PC-9 (cell line): ENCODE measurements at regions not wholly inside any gene's neighbourhood (a gene's known extent, or its start where the extent isn't known, plus 50 kb on each side); places are given as distances from the start of the nearest gene placed in this dataset.

Experiments used
- BruUV-seq: library from RNA; stranded (reverse); fragments of 400-500 nt; replicated peaks from 2 replicates; lab custom pipeline; 2021; lab: Mats Ljungman, UMichigan
- CTCF ChIA-PET: fragments of 300-600 bp; sonication (Branson Sonifier 250); formaldehyde crosslinking; loops from one replicate; lab custom pipeline; 2022; ENCODE audit warnings: antibody characterized with exemption; lab: Charles Lee
- POLR2A ChIA-PET: fragments of 300-600 bp; sonication (Branson Sonifier 250); formaldehyde crosslinking; loops from one replicate; lab custom pipeline; 2022; ENCODE audit warnings: antibody characterized with exemption; ENCODE audit not compliant: unreplicated experiment; lab: Charles Lee
- DNase-seq, 2 experiments: peaks; one replicate each; pipeline versions ENCODE4 v3.0.0 to v3.0.0-alpha.2; 2015 to 2022; ENCODE audit warnings: mixed read lengths in 1 of 2
- H2AFZ ChIP-seq: fragments of 200-600 bp; sonication (generic); 2 replicates; pipeline ENCODE4 v1.8.1; 2017; ENCODE audit warnings: antibody characterized with exemption
- H3F3A ChIP-seq: fragments of 200-600 bp; sonication (generic); 2 replicates; pipeline ENCODE4 v1.8.1; 2017; ENCODE audit warnings: antibody characterized with exemption, mild to moderate bottlenecking, low read depth; ENCODE audit not compliant: insufficient read depth
- H3K27ac ChIP-seq: fragments of 200-600 bp; sonication (generic); 2 replicates; pipeline ENCODE4 v1.6.1; 2016; ENCODE audit warnings: mixed run types
- H3K27me3 ChIP-seq: fragments of 200-600 bp; sonication (generic); 2 replicates; pipeline ENCODE4 v1.6.1; 2016; ENCODE audit warnings: low read depth, mixed run types; ENCODE audit not compliant: insufficient read depth
- H3K36me3 ChIP-seq: fragments of 200-600 bp; sonication (generic); 2 replicates; pipeline ENCODE4 v1.6.1; 2016; ENCODE audit warnings: low read depth, mixed run types
- H3K4me1 ChIP-seq: fragments of 200-600 bp; sonication (generic); replicated peaks from 2 replicates; pipeline ENCODE4 v1.6.1; 2016; ENCODE audit warnings: mixed run types; ENCODE audit not compliant: insufficient read depth
- H3K4me2 ChIP-seq: fragments of 200-600 bp; sonication (generic); 2 replicates; pipeline ENCODE4 v1.6.1; 2017; ENCODE audit warnings: mixed run types
- H3K4me3 ChIP-seq: fragments of 200-600 bp; sonication (generic); 2 replicates; pipeline ENCODE4 v1.6.1; 2016; ENCODE audit warnings: mixed run types
- H3K79me2 ChIP-seq: fragments of 200-600 bp; sonication (generic); 2 replicates; pipeline ENCODE4 v1.6.1; 2017; ENCODE audit warnings: low read depth, mixed run types
- H3K9me2 ChIP-seq: fragments of 200-600 bp; sonication (generic); 2 replicates; pipeline ENCODE4 v1.8.1; 2017; ENCODE audit warnings: mild to moderate bottlenecking; ENCODE audit not compliant: insufficient read depth
- H3K9me3 ChIP-seq: fragments of 200-600 bp; sonication (generic); 2 replicates; pipeline ENCODE4 v1.8.1; 2016; ENCODE audit warnings: low read depth; ENCODE audit not compliant: insufficient read depth
- H4K20me1 ChIP-seq: fragments of 200-600 bp; sonication (generic); 2 replicates; pipeline ENCODE4 v1.8.1; 2017; ENCODE audit not compliant: insufficient read depth
- CTCF ChIP-seq: fragments of 200-600 bp; sonication (generic); conservative IDR thresholded peaks from 2 replicates; pipeline ENCODE4 v1.6.1; 2017; ENCODE audit warnings: mixed run types, antibody characterized with exemption, mild to moderate bottlenecking, moderate library complexity
- EZH2 ChIP-seq: fragments of 200-600 bp; sonication (generic); IDR thresholded peaks from 2 replicates; pipeline ENCODE4 v1.8.0; 2017; ENCODE audit warnings: antibody characterized with exemption, low read depth
- intact Hi-C: fragments of 100-400 bp; cut with micrococcal nuclease; formaldehyde crosslinking; loops from one replicate; pipeline ENCODE4 v1.10.0; 2022; ENCODE audit not compliant: unreplicated experiment

DNA sequence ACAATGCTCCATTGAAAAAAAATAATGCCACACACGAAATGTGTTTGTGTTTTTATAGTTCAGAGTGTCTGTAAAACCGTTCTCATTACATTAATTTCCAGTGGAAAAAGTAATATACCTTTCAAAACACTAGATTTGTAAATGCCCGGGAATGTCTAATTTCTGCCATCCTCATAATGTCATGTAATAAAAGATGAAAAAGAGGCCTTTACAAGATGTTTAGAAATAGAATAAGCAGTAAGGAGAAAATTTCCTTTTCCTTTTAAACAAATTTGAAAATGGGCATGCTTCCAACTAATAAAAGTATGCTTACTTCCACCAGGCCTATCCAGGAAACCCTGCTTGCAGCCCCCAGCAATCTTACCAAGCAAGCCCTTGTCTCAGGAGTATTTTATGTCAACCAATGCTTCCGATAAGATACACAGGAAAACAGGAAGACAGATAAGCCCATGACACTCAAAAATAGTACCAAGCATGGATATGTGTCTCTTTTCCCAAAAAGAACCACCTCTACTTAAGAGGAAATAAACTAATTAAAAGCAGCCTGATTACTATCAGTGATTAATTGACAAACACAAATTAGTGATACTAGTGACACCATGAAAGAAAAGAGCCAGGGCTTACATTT lies 894.7 kb upstream of the INTU start:
- H3K27ac ChIP-seq: no peak overlapping the region
- no peak overlapping the region for H2AFZ ChIP-seq
- POLR2A ChIA-PET: no interaction called here
- no peaks in the 10 kb centered on the region for H3K79me2 ChIP-seq
- no peaks in the 10 kb centered on the region for H3K9me3 ChIP-seq
- BruUV-seq: no TSS peak
- no peak overlapping the region for H3K4me2 ChIP-seq
- CTCF ChIA-PET: no interaction called here
- H3K36me3 ChIP-seq: no peaks in the 10 kb centered on the region
- DNase-seq: no peak
- intact Hi-C loops: no loop called here
- no peak overlapping the region for H3K4me3 ChIP-seq
- no peaks in the 10 kb centered on the region for H3K27me3 ChIP-seq
- H4K20me1 ChIP-seq: no peaks in the 10 kb centered on the region
- no peaks in the 10 kb centered on the region for H3K4me1 ChIP-seq
- no peak for TF ChIP-seq CTCF
- TF ChIP-seq EZH2: no peak
- H3F3A ChIP-seq: no peaks in the 10 kb centered on the region
- H3K9me2 ChIP-seq: no peaks in the 10 kb centered on the region

- no peaks in the 10 kb centered on the region for H4K20me1 ChIP-seq
- no peaks in the 10 kb centered on the region for H3K27me3 ChIP-seq
- no peaks in the 10 kb centered on the region for H3F3A ChIP-seq
- H2AFZ ChIP-seq: no peak overlapping the region
- H3K4me3 ChIP-seq: no peak overlapping the region
- TF ChIP-seq CTCF: no peak
- TF ChIP-seq EZH2: no peak
- no TSS peak for BruUV-seq
- H3K9me2 ChIP-seq: no peaks in the 10 kb centered on the region
- POLR2A ChIA-PET: no interaction called here
- no peak for DNase-seq
- H3K27ac ChIP-seq: no peak overlapping the region
- no peaks in the 10 kb centered on the region for H3K79me2 ChIP-seq
- CTCF ChIA-PET: no interaction called here
- H3K9me3 ChIP-seq: no peaks in the 10 kb centered on the region
- no peaks in the 10 kb centered on the region for H3K4me1 ChIP-seq
- H3K4me2 ChIP-seq: no peak overlapping the region
- intact Hi-C loops: no loop called here
- H3K36me3 ChIP-seq: no peaks in the 10 kb centered on the region
Observed at GRCh38 chr4:126738527-126738923, 894.2 kb upstream of the INTU start.

DNA sequence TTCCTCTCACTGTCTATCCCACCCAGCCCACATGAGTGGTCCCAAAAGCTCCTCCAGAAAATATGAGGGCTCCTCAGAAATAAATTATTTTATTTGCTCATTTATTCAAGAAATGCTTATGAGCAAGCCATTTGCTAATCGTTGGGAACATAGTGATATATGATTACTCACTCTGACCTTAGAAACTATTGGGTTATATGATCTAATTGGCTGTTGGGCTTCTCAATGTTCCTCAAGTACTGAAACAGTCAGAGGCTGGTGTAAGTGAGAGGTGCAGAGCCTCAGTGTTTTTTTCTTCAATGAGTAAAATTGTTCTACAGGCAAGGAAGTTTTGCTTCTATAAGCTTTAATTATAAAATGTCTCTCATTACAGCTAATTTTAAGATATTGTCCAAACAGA lies 893.8 kb upstream of the INTU start:
- Histone ChIP-seq H3K36me3 (no peaks in the 10 kb centered on the region), H3K4me3 (no peak overlapping the region), H3K27me3 (no peaks in the 10 kb centered on the region), H3K9me3 (no peaks in the 10 kb centered on the region), H2AFZ (no peak overlapping the region), H3K4me2 (no peak overlapping the region), H3K79me2 (no peaks in the 10 kb centered on the region), H3K9me2 (no peaks in the 10 kb centered on the region), H4K20me1 (no peaks in the 10 kb centered on the region), H3K27ac (no peak overlapping the region), H3K4me1 (no peaks in the 10 kb centered on the region), H3F3A (no peaks in the 10 kb centered on the region)
- no TSS peak for BruUV-seq
- POLR2A ChIA-PET: no interaction called here
- DNase-seq: no peak
- CTCF ChIA-PET: no interaction called here
- intact Hi-C loops: no loop called here
- no peak for TF ChIP-seq CTCF
- no peak for TF ChIP-seq EZH2
